OCI-LY3 (cell line): ENCODE measurements at regions not wholly inside any gene's neighbourhood (a gene's known extent, or its start where the extent isn't known, plus 50 kb on each side); places are given as distances from the start of the nearest gene placed in this dataset.

Experiments used
- EZH2phosphoT487 ChIP-seq: fragments of 200-600 bp; shearing (Covaris generic); IDR thresholded peaks from 2 replicates; pipeline ENCODE4 v1.6.1; 2018; ENCODE audit warnings: antibody characterized with exemption, mixed run types, low read depth
- TF ChIP-seq, protein P1 (sequence below): fragments of 200-600, 300-600 bp; sonication (generic); IDR thresholded peaks from 2 replicates; pipeline ENCODE4 v1.5.1; 2014; ENCODE audit warnings: antibody characterized with exemption, low read length, low read depth

- TF ChIP-seq, protein P1, sequence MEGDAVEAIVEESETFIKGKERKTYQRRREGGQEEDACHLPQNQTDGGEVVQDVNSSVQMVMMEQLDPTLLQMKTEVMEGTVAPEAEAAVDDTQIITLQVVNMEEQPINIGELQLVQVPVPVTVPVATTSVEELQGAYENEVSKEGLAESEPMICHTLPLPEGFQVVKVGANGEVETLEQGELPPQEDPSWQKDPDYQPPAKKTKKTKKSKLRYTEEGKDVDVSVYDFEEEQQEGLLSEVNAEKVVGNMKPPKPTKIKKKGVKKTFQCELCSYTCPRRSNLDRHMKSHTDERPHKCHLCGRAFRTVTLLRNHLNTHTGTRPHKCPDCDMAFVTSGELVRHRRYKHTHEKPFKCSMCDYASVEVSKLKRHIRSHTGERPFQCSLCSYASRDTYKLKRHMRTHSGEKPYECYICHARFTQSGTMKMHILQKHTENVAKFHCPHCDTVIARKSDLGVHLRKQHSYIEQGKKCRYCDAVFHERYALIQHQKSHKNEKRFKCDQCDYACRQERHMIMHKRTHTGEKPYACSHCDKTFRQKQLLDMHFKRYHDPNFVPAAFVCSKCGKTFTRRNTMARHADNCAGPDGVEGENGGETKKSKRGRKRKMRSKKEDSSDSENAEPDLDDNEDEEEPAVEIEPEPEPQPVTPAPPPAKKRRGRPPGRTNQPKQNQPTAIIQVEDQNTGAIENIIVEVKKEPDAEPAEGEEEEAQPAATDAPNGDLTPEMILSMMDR, result no peak
- no peak for TF ChIP-seq EZH2phosphoT487
Measured at GRCh38 chr2:160609346-160609745, 115.7 kb upstream of the RBMS1 start.
